HG02938 (cell line): ENCODE measurements at regions not wholly inside any gene's neighbourhood (a gene's known extent, or its start where the extent isn't known, plus 50 kb on each side); places are given as distances from the start of the nearest gene placed in this dataset.

Experiments used
- ATAC-seq: cut with Tn5 transposase; IDR thresholded peaks from one replicate; pipeline ENCODE4 v1.9.1; 2021; ENCODE audit warnings: mild to moderate bottlenecking, moderate library complexity; ENCODE audit not compliant: unreplicated experiment

GRCh38 chr9:88730780-88731179 is 195.8 kb downstream of the NXNL2 start:
- no peak for ATAC-seq

- no peak for ATAC-seq
Measured at GRCh38 chr9:88732128-88732527, 197.2 kb downstream of the NXNL2 start.

- ATAC-seq = no peak
Measured at GRCh38 chr9:88733651-88734421, 198.9 kb downstream of the NXNL2 start.

DNA sequence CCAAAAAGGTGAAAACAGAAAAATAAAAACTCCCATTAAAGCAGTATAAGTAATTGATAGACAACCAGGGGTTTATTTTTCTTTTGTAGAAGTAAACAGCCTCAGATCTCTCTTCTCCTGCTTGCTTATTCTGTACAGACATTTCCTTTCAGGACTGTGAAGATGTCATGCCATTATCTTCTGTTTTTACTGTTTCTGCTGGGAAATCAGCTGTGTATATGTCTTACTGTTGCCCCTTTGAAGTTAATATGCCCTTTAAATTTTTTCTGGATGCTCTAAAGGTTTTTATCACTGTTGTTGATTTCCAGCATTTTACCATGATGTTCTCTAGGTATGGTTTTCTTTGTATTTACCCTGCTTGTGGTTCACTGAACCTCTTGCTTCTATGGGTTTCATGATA is 199.5 kb downstream of the NXNL2 start:
- no peak for ATAC-seq

- no peak for ATAC-seq
Measured at GRCh38 chr9:88736136-88736637, 201.2 kb downstream of the NXNL2 start.

DNA sequence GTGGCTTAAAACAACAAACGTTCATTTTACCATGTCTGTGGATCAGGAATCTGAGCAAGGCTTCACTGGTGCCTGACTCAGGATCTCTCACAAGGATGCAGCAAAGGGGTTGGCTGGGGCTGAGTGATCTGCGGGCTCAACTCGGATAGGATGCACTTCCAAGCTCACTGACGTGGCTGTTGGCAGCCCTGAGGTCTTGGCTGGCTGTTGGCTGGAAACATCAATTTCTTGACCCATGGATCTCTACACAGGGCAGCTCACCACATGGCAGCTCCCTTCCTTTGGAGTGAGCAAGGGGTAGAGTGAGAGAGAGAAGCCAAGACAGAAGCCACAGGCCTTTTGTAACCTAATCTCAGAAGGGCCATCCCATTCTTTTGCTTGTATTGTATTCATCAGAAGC is 202.1 kb downstream of the NXNL2 start:
- no peak for ATAC-seq

- no peak for ATAC-seq
Measured at GRCh38 chr9:88737876-88738275, 202.9 kb downstream of the NXNL2 start.

- no peak for ATAC-seq
Measured at GRCh38 chr9:88738709-88739108, 203.7 kb downstream of the NXNL2 start.

DNA sequence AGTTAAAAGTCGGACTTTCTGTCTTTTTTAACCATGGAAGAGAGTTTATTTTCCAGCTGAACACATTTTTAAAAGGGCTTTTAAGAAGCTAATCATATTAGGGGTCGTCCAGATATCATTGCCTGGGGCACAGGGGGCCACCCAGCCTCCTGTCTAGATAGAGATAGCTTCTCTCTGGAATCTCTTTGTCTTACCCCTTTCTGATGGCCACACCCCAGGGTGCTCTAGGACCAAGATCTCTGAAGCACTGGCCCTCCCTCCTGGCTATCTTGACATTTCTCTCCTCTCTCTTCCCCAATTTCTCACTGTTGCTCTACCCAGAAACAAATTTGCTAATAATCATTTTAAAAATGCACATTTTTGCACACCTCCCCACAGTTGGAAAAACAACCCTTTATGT is 204.4 kb downstream of the NXNL2 start:
- no peak for ATAC-seq

- no peak for ATAC-seq
Measured at GRCh38 chr9:88740844-88741243, 205.9 kb downstream of the NXNL2 start.

DNA sequence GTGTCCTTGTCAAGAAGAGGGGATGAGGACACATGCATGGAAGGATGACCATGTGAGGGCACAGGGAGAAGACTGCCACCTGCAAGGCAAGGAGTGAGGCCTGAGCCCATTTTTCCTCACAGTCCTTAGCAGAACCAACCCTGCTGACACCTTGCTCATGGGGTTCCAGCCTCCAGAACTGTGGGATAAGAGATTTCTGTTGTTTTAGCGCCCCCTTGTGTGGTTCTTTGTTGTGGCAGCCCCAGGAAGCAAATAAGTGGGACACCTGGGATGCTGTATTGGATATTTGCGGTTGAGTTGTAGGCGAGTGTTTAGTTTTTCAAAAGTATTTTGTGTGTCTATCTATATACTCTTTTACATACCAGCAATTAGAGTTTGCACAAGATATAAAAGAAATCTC is 206.4 kb downstream of the NXNL2 start:
- no peak for ATAC-seq

DNA sequence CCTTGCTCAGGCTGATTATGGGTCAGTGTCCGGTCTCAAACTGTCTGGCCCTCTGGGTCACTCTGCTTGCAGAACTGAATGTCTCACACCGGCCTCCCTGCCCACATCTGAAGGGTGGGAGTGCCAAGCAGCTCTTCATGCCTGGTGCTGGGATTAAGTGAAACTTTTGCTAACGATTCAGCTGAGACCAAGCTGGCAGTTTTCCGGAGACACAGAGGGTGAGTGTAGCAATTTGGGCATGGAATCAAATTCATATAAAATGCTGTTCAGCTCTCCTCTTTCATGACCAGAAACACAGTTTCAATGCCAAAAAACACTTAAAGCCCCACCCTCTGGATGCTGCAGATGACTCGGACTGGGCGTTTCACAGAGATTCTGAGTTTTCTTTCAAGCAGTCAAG is 207.5 kb downstream of the NXNL2 start:
- ATAC-seq = no peak

GRCh38 chr9:88742905-88743304 is 207.9 kb downstream of the NXNL2 start:
- ATAC-seq = no peak

- ATAC-seq = no peak
Measured at GRCh38 chr9:88745276-88746001, 210.5 kb downstream of the NXNL2 start.

GRCh38 chr9:88746029-88746742 is 211.2 kb downstream of the NXNL2 start:
- ATAC-seq = no peak

- no peak for ATAC-seq
Measured at GRCh38 chr9:88746743-88747398, 211.9 kb downstream of the NXNL2 start.

DNA sequence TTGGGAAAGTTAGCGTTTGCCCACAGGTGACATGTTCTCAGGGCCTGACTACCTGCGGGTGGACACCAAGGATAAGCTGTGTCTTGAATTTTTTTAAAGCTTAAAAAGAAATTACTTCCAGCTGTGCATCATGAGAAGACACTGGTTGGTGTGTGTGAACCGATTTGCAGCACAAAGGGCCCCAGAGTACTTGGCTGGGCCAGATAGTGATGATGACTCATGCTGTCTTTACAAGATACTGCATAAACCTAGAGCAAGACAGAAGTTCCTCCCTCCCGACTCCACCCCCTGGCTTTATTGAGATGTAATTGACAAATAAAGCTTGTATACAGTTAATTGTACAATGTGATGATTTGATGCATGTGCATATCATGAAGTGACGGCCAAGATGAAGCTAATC is 212.8 kb downstream of the NXNL2 start:
- no peak for ATAC-seq

- ATAC-seq = no peak
Measured at GRCh38 chr9:88748566-88749261, 213.7 kb downstream of the NXNL2 start.

DNA sequence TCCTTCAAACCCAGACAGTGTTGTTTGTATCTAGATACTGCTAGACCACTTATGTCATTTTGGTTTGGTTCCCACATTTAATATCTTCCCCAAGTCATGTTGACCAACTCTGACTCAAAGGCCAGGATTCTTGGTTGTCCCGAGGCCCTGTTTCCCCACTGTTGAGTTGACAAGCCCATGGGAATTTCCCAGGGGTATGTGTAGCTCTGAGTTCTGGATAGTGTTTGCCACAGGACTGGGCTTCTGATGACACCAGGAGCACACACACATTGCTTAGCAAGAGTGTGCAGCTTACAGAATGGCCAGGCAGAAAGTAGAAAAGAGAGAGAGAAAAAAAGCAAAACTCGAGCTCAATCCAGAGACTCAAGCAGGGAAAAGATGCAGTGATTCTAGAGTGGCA is 214.4 kb downstream of the NXNL2 start:
- ATAC-seq = no peak

- no peak for ATAC-seq
Measured at GRCh38 chr9:88750832-88751360, 215.9 kb downstream of the NXNL2 start.
